ENCODE measurements at regions not wholly inside any gene's neighbourhood (a gene's known extent, or its start where the extent isn't known, plus 50 kb on each side); places are given as distances from the start of the nearest gene placed in this dataset.

DNA sequence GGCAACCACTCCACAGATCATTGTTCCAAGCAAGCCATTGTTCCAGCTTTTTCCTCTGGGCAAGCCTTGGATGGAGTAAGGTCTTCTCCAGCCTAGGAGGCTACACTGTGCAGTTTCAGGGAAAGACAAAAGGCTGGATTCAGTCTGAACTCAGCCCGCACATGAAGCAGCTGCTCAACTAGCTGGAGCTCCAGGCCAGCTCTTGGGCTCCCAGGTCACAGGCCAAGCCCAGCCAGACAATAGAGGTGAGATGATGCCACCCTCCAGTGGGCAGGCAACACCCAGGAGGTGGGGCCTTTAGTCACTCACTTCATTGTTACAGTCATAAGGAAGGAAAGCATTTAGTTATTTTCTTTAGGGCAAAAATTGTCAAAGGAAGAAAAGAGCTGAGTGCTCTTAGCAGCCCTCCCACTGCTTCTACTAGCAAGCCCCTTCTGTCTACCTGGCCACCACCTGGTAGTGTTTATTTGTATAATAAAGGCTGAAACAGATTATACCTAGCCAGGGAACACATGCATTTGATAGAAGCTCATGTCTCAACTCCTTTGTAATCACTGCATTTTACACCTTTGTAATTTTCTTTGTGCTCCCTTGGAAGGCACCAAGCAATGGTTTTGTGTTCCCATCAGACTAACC lies 253.4 kb downstream of the WDR11 start:
- H3K4me1 ChIP-seq (ENCODE audit: control insufficient read depth, insufficient read depth, low read length) = no peaks in the 10 kb centered on the region
- POLR2A ChIA-PET = interaction anchor here (0.5 kb wide), 2 partner anchors 72 to 127 kb away, joined by 3 to 4 read pairs; no protein-coding TSS in a partner anchor
- TF ChIP-seq PAX5 (IDR thresholded peaks at IDR 0.05; ENCODE audit: borderline replicate concordance, low read depth, low read length) (no peak), JUNB (IDR thresholded peaks at IDR 0.05) (no peak)
- no TSS peak for BruUV-seq (replicated peaks)
- DNase-seq (ENCODE audit: low read depth, low spot score) = no peak
- H3K4me2 ChIP-seq (ENCODE audit: control insufficient read depth, insufficient read depth) = no peak overlapping the region
- SMC1A ChIA-PET (ENCODE audit: uncharacterized antibody, unreplicated experiment) = no interaction called here
- H3K9ac ChIP-seq (ENCODE audit: control insufficient read depth, insufficient read depth, low read length) = no peak overlapping the region
- H3K9me3 ChIP-seq (replicated peaks; ENCODE audit: control insufficient read depth, insufficient read depth, low read length) = no peaks in the 10 kb centered on the region
- H3K27ac ChIP-seq (ENCODE audit: control insufficient read depth, insufficient read depth) = no peak overlapping the region
- in situ Hi-C loops (cut with MboI) = no loop called here
- CTCF ChIA-PET = interaction anchor here (0.9 kb wide), 1 partner anchor 14 kb away, joined by 4 read pairs; no protein-coding TSS in a partner anchor
- ATAC-seq = no peak
- no peaks in the 10 kb centered on the region; a peak in 1 of 4 replicates for H3K27me3 ChIP-seq (replicated peaks in 1 of 2; ENCODE audit: control insufficient read depth in 2 of 2, insufficient read depth in 2 of 2, low read length in 1 of 2)
- RAD21 ChIA-PET (ENCODE audit: unreplicated experiment) = no interaction called here
- intact Hi-C loops (cut with micrococcal nuclease; ENCODE audit: unreplicated experiment) = no loop called here
- H3K36me3 ChIP-seq (ENCODE audit: control insufficient read depth in 2 of 2, insufficient read depth in 2 of 2, low read length in 1 of 2) = no peaks in the 10 kb centered on the region
- H4K20me1 ChIP-seq (ENCODE audit: control insufficient read depth, insufficient read depth) = no peaks in the 10 kb centered on the region
- WGBS (ENCODE audit: insufficient coverage, insufficient replicate concordance, low lambda C conversion rate, missing lambda C conversion rate) = 71% methylated on average over 1 of the region's 1 CpG
- H3K4me3 ChIP-seq = no peak overlapping the region
- H2AFZ ChIP-seq (ENCODE audit: control insufficient read depth, low read depth, low read length) = no peak overlapping the region
- H3K79me2 ChIP-seq (ENCODE audit: control insufficient read depth, insufficient read depth, low read length) = no peaks in the 10 kb centered on the region
- no peak for FAIRE-seq

DNA sequence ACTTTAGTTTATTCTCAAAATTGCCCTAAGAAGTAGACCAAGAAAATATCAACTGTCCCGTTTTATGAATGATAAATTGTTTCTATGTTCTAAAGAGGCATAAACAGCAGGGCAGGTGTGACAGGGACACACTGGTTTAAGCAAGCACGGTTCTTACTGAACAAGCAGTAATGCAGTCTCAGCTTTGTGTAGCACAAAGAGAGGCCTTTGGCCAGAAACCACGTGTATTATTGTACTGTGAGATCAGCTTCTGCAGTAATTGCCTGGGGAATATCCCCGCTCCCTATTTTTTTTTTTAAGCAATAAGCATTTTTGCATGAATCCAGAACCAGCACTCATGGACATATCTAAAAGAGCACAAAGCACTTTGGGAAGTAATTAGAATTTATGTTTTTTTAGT lies 255.4 kb downstream of the WDR11 start:
- in situ Hi-C loops (cut with MboI) = no loop called here

More for the DNA sequence above, 255.4 kb downstream of the WDR11 start:
- Histone ChIP-seq H3K9ac (ENCODE audit: control insufficient read depth, insufficient read depth, low read length) (no peak overlapping the region), H3K4me2 (ENCODE audit: control insufficient read depth, insufficient read depth) (no peak overlapping the region), H4K20me1 (ENCODE audit: control insufficient read depth, insufficient read depth) (no peaks in the 10 kb centered on the region), H3K27me3 (replicated peaks in 1 of 2; ENCODE audit: control insufficient read depth in 2 of 2, insufficient read depth in 2 of 2, low read length in 1 of 2) (no peaks in the 10 kb centered on the region; a peak in 1 of 4 replicates), H3K79me2 (ENCODE audit: control insufficient read depth, insufficient read depth, low read length) (no peaks in the 10 kb centered on the region), H3K36me3 (ENCODE audit: control insufficient read depth in 2 of 2, insufficient read depth in 2 of 2, low read length in 1 of 2) (no peaks in the 10 kb centered on the region), H3K27ac (ENCODE audit: control insufficient read depth, insufficient read depth) (no peak overlapping the region), H2AFZ (ENCODE audit: control insufficient read depth, low read depth, low read length) (no peak overlapping the region), H3K4me3 (no peak overlapping the region), H3K9me3 (replicated peaks; ENCODE audit: control insufficient read depth, insufficient read depth, low read length) (no peaks in the 10 kb centered on the region), H3K4me1 (ENCODE audit: control insufficient read depth, insufficient read depth, low read length) (no peaks in the 10 kb centered on the region)
- ChIA-PET SMC1A (ENCODE audit: uncharacterized antibody, unreplicated experiment) (no interaction called here), CTCF (no interaction called here), POLR2A (no interaction called here), RAD21 (ENCODE audit: unreplicated experiment) (no interaction called here)
- BruUV-seq (replicated peaks) = no TSS peak
- ATAC-seq (no peak), FAIRE-seq (no peak), DNase-seq (ENCODE audit: low read depth, low spot score) (no peak)
- 23% methylated on average over 4 of the region's 4 CpGs for WGBS (ENCODE audit: insufficient coverage, insufficient replicate concordance, low lambda C conversion rate, missing lambda C conversion rate)
- intact Hi-C loops (cut with micrococcal nuclease; ENCODE audit: unreplicated experiment) = no loop called here
- no peak for TF ChIP-seq ASH2L (IDR thresholded peaks at IDR 0.05; ENCODE audit: borderline replicate concordance, low read depth)

Measured in GM12878 (cell line).